AG04450 (cell line): ENCODE measurements at regions not wholly inside any gene's neighbourhood (a gene's known extent, or its start where the extent isn't known, plus 50 kb on each side); places are given as distances from the start of the nearest gene placed in this dataset.

Experiments used
- CTCF ChIA-PET: fragments of 300-600, 350-600 bp; formaldehyde crosslinking; extraction: SDS; loops from one replicate; lab custom pipeline; 2022; ENCODE audit warnings: antibody characterized with exemption, inconsistent platforms; lab: Charles Lee
- POLR2A ChIA-PET: fragments of 350-600 bp; formaldehyde crosslinking; extraction: SDS; loops from one replicate; lab custom pipeline; 2021; ENCODE audit warnings: antibody characterized with exemption, inconsistent platforms; lab: Yijun Ruan, JAX
- DNase-seq: peaks from one replicate; pipeline ENCODE4 v3.0.0-alpha.2; 2011; ENCODE audit warnings: low read depth, low spot score
- H3K27ac ChIP-seq: one replicate; pipeline ENCODE4 v1.5.1; 2012; ENCODE audit warnings: low read depth, low read length, control low read depth
- H3K27me3 ChIP-seq: one replicate; pipeline ENCODE4 v1.6.0; 2012; ENCODE audit warnings: low read length; ENCODE audit not compliant: control insufficient read depth, insufficient read depth
- H3K4me3 ChIP-seq: 2 replicates; pipeline ENCODE4 v1.5.1; 2011; ENCODE audit warnings: mild to moderate bottlenecking, low read depth, low read length, control low read depth
- H3K9me3 ChIP-seq: 2 replicates; pipeline ENCODE4 v1.5.1; 2012; ENCODE audit warnings: low read length; ENCODE audit not compliant: control insufficient read depth, insufficient read depth
- CTCF ChIP-seq: IDR thresholded peaks from 2 replicates; pipeline ENCODE4 v1.5.1; 2011; ENCODE audit warnings: low read depth, low read length, control low read depth, inconsistent platforms

- no peak overlapping the region for H3K27ac ChIP-seq
- no peak for TF ChIP-seq CTCF
- DNase-seq = no peak
- ChIA-PET POLR2A (no interaction called here), CTCF (no interaction called here)
- no peaks in the 10 kb centered on the region for H3K9me3 ChIP-seq
- no peaks in the 10 kb centered on the region for H3K27me3 ChIP-seq
- H3K4me3 ChIP-seq = no peak overlapping the region
Observed at GRCh38 chr16:9238346-9238745, 146.9 kb downstream of the HAPSTR1 start.

GRCh38 chr16:9241177-9241576, 149.7 kb downstream of the HAPSTR1 start:
- H3K9me3 ChIP-seq = no peaks in the 10 kb centered on the region
- no peak overlapping the region for H3K4me3 ChIP-seq
- ChIA-PET CTCF (no interaction called here), POLR2A (no interaction called here)
- no peak for DNase-seq
- no peak for TF ChIP-seq CTCF
- no peaks in the 10 kb centered on the region for H3K27me3 ChIP-seq
- H3K27ac ChIP-seq = no peak overlapping the region

GRCh38 chr16:9248162-9248561, 156.7 kb downstream of the HAPSTR1 start:
- TF ChIP-seq CTCF = no peak
- no peaks in the 10 kb centered on the region for H3K9me3 ChIP-seq
- ChIA-PET POLR2A (no interaction called here), CTCF (interaction anchor here (0.7 kb wide), 1 partner anchor 108 kb away, joined by 3 read pairs; no protein-coding TSS in a partner anchor)
- no peak overlapping the region for H3K4me3 ChIP-seq
- peaks cover 2% of the 10 kb centered on the region for H3K27me3 ChIP-seq
- no peak overlapping the region for H3K27ac ChIP-seq
- DNase-seq = no peak

- peaks cover 2% of the 10 kb centered on the region for H3K27me3 ChIP-seq
- CTCF ChIA-PET = no interaction called here
- POLR2A ChIA-PET = no interaction called here
Observed at GRCh38 chr16:9249534-9249933, 158.1 kb downstream of the HAPSTR1 start.

GRCh38 chr16:9251026-9251425, 159.6 kb downstream of the HAPSTR1 start:
- no peak for TF ChIP-seq CTCF

More at GRCh38 chr16:9249534-9249933, 158.1 kb downstream of the HAPSTR1 start:
- Histone ChIP-seq H3K27ac (no peak overlapping the region), H3K4me3 (no peak overlapping the region), H3K9me3 (no peaks in the 10 kb centered on the region)
- no peak for DNase-seq
- TF ChIP-seq CTCF = no peak

More at GRCh38 chr16:9251026-9251425, 159.6 kb downstream of the HAPSTR1 start:
- Histone ChIP-seq H3K27ac (no peak overlapping the region), H3K27me3 (peaks cover 2% of the 10 kb centered on the region), H3K4me3 (no peak overlapping the region), H3K9me3 (no peaks in the 10 kb centered on the region)
- POLR2A ChIA-PET = no interaction called here
- CTCF ChIA-PET = no interaction called here
- no peak for DNase-seq
